Aorta (tissue), 5 donors: ENCODE measurements at regions not wholly inside any gene's neighbourhood (a gene's known extent, or its start where the extent isn't known, plus 50 kb on each side); places are given as distances from the start of the nearest gene placed in this dataset.

ENCODE experiments used
- ATAC-seq: fragments of 200-7000 bp; cut with Tn5 transposase; one replicate; pipeline ENCODE4 v1.9.1; 2022; ENCODE audit warnings: moderate library complexity; ENCODE audit not compliant: low FRiP score
- DNase-seq, 2 donors: peaks; one replicate each; pipeline ENCODE4 v3.0.0-alpha.2; 2020
- H3K27ac ChIP-seq, 2 donors: one replicate each; pipeline ENCODE4 v1.5.1; 2013; ENCODE audit warnings: low read length in 2 of 2, mild to moderate bottlenecking in 2 of 2, moderate library complexity in 2 of 2, control low read depth in 1 of 2, inconsistent platforms in 1 of 2, low read depth in 1 of 2
- H3K27me3 ChIP-seq, 2 donors: one replicate each; pipeline ENCODE4 v1.6.1; 2013; ENCODE audit warnings: control low read depth in 1 of 2, low read length in 1 of 2, mild to moderate bottlenecking in 1 of 2, moderate library complexity in 1 of 2; ENCODE audit not compliant: insufficient read depth in 2 of 2, control insufficient read depth in 1 of 2
- H3K36me3 ChIP-seq, 2 donors: one replicate each; pipeline ENCODE4 v1.6.1; 2013; ENCODE audit warnings: control low read depth in 1 of 2, low read length in 1 of 2, mild to moderate bottlenecking in 1 of 2; ENCODE audit not compliant: insufficient read depth in 2 of 2, control insufficient read depth in 1 of 2
- H3K4me1 ChIP-seq, 2 donors: one replicate each; pipeline ENCODE4 v1.6.1; 2013; ENCODE audit warnings: low read length in 2 of 2, control low read depth in 1 of 2, mild to moderate bottlenecking in 1 of 2, moderate library complexity in 1 of 2; ENCODE audit not compliant: insufficient read depth in 2 of 2, control insufficient read depth in 1 of 2
- H3K4me3 ChIP-seq, 2 donors: one replicate each; pipeline ENCODE4 v1.5.1; 2013; ENCODE audit warnings: low read length in 2 of 2, control low read depth in 1 of 2, mild to moderate bottlenecking in 1 of 2
- H3K9me3 ChIP-seq: one replicate; pipeline ENCODE4 v1.6.1; 2013; ENCODE audit warnings: mild to moderate bottlenecking, low read length; ENCODE audit not compliant: control insufficient read depth
- WGBS, 2 donors: extraction: QIAGEN DNeasy Blood & Tissue Kit; methylation state at CpG; one replicate each; pipeline ENCODE4 v1.1.7; 2013; 5-methylcytosine and 5-hydroxymethylcytosine counted together
- intact Hi-C, 2 donors: fragments of 100-400 bp; cut with DNase I; formaldehyde crosslinking; loops; one replicate each; pipeline versions ENCODE4 v1.14.2 to v1.15.0; 2022
- donor health status: healthy with polysubstance abuse.
- donor health status: Bipolar disorder and iron deficiency.
- donor health status: DM: no; HTN: no; CAD: no.
- donor health status: DM: no; HTN: no; CAD: no.
- donor health status: DM: yes; HTN: yes; CAD: no.

DNA sequence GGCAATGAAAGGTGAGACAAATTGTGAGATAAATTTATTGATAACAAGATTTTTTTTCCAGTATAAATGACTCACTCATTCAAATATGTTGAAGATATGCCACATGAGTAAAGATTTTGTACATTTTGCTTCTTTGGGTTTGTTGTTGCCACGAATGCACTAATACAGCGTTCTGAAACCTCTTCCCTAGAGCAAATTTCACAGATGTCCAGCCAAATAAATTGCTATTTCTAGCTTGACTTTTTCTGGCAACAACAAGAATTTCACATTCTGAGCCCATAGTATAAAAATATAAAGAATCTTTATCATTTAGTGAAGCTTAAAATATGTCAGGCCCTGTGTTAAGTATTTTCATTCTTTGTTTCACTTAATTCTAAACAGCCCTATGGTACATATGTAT is 114.5 kb upstream of the COL24A1 start:
- no peak for DNase-seq
- H3K27ac ChIP-seq, result no peak overlapping the region
- H3K9me3 ChIP-seq, result no peaks in the 10 kb centered on the region
- no peak overlapping the region for H3K4me3 ChIP-seq
- H3K36me3 ChIP-seq, result no peaks in the 10 kb centered on the region
- WGBS, 2 donors, result 28 to 63% methylated on average over 2 of the region's 2 CpGs
- intact Hi-C loops, result no loop called here
- ATAC-seq, result no peak
- H3K4me1 ChIP-seq, result no peaks in the 10 kb centered on the region
- H3K27me3 ChIP-seq, result no peaks in the 10 kb centered on the region

DNA sequence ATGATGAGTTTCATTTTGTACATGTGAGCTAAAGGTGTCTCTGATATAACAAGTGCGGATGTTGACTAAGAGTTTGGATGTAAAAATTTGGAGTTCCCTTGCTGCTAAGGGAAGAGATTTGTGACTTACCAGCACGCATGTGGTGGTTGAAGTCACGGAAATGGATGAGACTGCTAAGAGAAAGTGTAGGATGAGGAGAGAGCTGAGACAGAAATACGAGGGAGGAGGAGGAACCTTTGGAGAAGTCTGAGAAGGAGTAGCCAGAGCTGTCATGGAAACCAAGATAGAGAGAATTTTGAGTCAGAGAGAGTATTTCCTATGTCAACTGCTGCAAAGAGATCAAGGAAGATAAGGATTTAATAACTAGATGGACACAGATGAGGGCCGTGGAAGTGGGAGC is 106.5 kb upstream of the COL24A1 start:
- Histone ChIP-seq H3K27me3 (no peaks in the 10 kb centered on the region), H3K36me3 (no peaks in the 10 kb centered on the region), H3K9me3 (no peaks in the 10 kb centered on the region), H3K27ac (no peak overlapping the region), H3K4me1 (no peaks in the 10 kb centered on the region), H3K4me3 (no peak overlapping the region)
- WGBS, 2 donors, result 84 to 85% methylated on average over 5 of the region's 5 CpGs
- ATAC-seq, result no peak
- DNase-seq, result no peak
- intact Hi-C loops, result no loop called here

DNA sequence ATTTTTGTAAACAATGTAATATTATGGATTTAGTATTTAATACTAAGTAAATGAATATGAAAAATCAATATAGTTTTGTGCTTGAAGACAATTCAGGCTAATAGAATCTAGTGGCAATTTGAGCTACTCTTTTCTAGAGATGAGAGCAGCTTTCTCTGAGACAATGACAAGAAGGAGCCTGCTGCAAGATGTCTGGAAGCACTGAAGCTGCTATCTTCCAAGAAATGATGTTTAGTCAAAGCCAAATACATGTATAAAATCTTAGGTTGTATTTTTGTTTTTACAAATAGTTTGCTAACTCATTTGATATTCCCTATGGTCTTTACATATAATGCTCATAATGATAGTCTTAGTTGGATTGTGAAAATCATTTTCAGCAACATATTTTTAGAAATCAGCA is 103.9 kb upstream of the COL24A1 start:
- ATAC-seq, result no peak
- Histone ChIP-seq H3K36me3 (no peaks in the 10 kb centered on the region), H3K4me3 (no peak overlapping the region), H3K27ac (no peak overlapping the region), H3K27me3 (no peaks in the 10 kb centered on the region), H3K4me1 (no peaks in the 10 kb centered on the region), H3K9me3 (no peaks in the 10 kb centered on the region)
- DNase-seq, result no peak
- intact Hi-C loops, result no loop called here

DNA sequence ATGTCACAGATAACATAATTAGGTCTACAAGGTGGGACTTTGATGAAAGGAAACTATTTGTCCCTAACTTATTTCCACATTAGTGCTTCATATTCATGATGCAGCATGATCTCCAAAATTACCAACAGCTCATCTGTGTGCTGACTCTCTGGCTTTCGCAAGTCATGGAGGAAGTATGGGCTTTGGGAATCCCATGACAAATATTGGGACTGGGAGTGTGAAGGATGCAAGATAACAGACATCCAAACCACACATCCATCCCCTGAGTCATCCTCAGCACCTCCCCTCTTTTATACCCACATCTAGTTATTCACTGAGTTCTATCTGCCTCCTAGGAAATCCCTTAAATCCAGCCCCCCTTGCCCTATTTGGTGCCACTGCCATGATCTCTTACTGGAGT is 102.8 kb upstream of the COL24A1 start:
- no peak for ATAC-seq
- Histone ChIP-seq H3K27ac (no peak overlapping the region), H3K4me3 (no peak overlapping the region), H3K36me3 (no peaks in the 10 kb centered on the region), H3K9me3 (no peaks in the 10 kb centered on the region), H3K27me3 (no peaks in the 10 kb centered on the region), H3K4me1 (no peaks in the 10 kb centered on the region)
- DNase-seq, result no peak
- intact Hi-C loops, result no loop called here
- 87 to 95% methylated on average over 1 of the region's 1 CpG for WGBS, 2 donors

DNA sequence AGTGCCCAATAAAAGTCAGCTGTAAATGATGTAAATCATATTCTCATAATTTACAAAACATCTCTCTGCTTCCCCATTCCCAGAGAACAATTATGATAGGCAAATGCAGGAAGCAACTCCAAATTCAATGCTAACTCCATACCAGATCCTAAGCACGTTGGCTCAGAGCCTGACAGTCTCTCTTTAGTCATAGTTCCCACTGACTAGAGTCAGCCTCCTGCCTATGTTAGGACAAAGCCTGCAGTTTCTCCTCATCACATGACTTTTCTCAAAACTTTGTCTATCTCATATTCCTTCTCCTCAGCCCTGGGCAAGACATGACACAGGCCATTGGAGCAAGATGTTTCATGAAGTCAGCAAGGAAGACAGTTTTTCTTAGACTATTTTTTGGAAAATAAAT is 101.5 kb upstream of the COL24A1 start:
- no peak overlapping the region for H3K27ac ChIP-seq
- DNase-seq, result no peak
- no peaks in the 10 kb centered on the region for H3K27me3 ChIP-seq
- intact Hi-C loops, result no loop called here
- ATAC-seq, result no peak
- 17 to 30% methylated on average over 1 of the region's 1 CpG for WGBS, 2 donors
- no peaks in the 10 kb centered on the region for H3K4me1 ChIP-seq
- no peaks in the 10 kb centered on the region for H3K9me3 ChIP-seq
- no peaks in the 10 kb centered on the region for H3K36me3 ChIP-seq
- no peak overlapping the region for H3K4me3 ChIP-seq

DNA sequence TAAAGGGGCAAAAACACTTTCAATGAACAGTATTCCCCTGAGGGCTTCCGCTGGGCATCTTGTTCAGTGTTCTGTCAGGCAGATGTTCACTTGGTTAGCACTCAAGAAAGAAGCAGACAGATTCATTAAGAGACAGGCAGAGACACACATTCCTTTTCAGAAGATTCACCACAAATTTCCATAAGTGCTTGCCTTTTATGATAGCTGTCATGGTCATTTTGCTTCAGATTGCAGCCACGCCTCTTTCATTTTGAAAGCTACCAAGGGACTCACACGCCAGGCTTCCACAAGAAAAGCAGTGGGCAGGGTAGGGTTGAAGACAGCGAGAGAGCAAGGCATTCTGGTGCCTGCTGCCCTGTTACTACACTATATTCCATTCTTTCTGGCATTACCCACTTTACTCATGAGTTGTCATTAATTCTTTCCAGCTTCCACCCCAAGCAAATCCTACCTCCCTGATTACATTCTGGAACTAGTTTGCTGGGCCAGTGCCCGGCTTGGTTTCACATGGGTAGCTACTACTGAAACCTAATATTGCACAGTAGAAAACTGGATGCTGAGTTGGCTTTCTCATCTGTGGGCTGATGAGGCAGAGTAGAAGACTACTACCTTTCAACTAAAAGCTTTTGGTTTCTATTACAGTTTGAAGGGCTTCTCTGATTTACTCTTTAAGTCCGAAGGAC is 91.2 kb upstream of the COL24A1 start:
- H3K36me3 ChIP-seq, result no peaks in the 10 kb centered on the region
- H3K4me1 ChIP-seq, result no peaks in the 10 kb centered on the region
- no peaks in the 10 kb centered on the region for H3K27me3 ChIP-seq
- no peak for ATAC-seq
- intact Hi-C loops, result no loop called here
- H3K9me3 ChIP-seq, result peaks cover 2% of the 10 kb centered on the region
- no peak overlapping the region for H3K4me3 ChIP-seq
- 82 to 83% methylated on average over 6 of the region's 6 CpGs for WGBS, 2 donors
- no peak for DNase-seq
- no peak overlapping the region for H3K27ac ChIP-seq

DNA sequence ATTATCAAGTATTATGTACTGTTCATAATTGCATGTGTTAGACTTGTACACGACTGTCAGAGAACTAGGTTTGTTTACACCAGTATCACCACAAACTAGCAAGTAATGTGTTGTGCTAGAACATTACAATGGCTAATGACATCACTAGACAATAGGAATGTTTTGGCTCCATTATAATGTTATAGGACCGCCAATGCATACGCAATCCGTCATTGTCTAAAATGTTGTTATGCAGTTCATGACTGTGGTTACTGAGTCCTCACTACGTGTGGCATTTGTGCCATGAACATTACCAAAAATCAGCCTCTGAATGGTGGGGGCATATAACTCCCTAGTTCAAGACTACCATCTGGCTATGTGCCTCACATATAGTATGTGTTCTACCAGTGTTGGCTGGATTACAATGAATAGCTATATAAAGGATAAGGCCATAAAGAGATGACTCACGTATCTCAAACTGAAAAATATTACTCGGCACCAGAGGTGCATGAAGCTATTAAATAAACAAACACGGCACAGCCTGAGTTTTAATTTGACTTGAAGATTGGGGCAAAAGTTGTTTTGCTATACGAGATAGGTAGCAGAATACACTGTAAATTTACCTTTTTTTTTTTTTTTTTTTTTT is 89.1 kb upstream of the COL24A1 start:
- intact Hi-C loops, result no loop called here
- ATAC-seq, result no peak
- Histone ChIP-seq H3K27me3 (no peaks in the 10 kb centered on the region), H3K4me3 (no peak overlapping the region), H3K4me1 (no peaks in the 10 kb centered on the region), H3K27ac (no peak overlapping the region), H3K9me3 (peaks cover 2% of the 10 kb centered on the region), H3K36me3 (no peaks in the 10 kb centered on the region)
- no peak for DNase-seq
- 88 to 89% methylated on average over 9 of the region's 9 CpGs for WGBS, 2 donors

DNA sequence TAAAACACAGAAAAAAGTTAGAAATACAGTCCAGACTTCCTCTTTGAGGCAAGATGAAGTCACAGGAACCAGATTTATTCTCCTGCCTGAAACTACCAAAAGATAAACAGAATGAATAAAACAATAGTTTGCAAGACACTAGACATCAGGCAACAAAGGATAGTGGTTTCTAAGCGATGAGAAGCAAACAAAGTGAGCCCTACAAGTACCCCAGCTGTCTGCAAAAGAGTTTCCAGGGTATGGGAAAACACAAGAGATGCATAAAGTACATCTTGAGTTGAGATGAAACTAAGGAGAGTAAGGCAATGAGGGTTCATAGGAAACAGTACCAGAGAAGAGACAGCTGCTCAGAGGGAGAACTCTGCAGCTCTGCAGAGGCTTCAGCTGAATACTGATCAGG is 83.3 kb upstream of the COL24A1 start:
- H3K27ac ChIP-seq, result no peak overlapping the region
- 72 to 78% methylated on average over 1 of the region's 1 CpG for WGBS, 2 donors
- no peaks in the 10 kb centered on the region for H3K27me3 ChIP-seq
- intact Hi-C loops, result no loop called here
- no peaks in the 10 kb centered on the region for H3K4me1 ChIP-seq
- no peak overlapping the region for H3K4me3 ChIP-seq
- ATAC-seq, result no peak
- DNase-seq, result no peak
- H3K36me3 ChIP-seq, result no peaks in the 10 kb centered on the region
- peaks cover 3% of the 10 kb centered on the region for H3K9me3 ChIP-seq

DNA sequence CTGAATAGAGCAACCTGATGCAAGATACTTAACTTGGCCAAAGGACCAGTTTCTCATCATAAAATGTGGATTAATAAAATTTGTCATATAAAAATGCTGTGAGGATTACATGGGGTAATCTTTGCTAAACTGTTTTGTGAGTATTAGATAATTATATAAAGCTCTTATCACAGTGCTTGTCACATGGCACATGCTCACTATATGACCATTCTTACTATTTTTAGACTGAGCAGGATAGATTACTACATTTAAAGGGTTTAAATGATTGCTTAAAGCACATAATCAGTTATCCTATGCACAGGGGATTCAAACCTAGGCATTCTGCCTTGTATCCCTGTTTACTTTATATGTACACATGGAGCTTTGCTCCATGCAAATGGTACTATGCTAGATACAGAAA is 82.9 kb upstream of the COL24A1 start:
- intact Hi-C loops, result no loop called here
- ATAC-seq (no peak), DNase-seq (no peak)
- no peaks in the 10 kb centered on the region for H3K4me1 ChIP-seq
- H3K4me3 ChIP-seq, result no peak overlapping the region
- no peaks in the 10 kb centered on the region for H3K36me3 ChIP-seq
- peaks cover 3% of the 10 kb centered on the region for H3K9me3 ChIP-seq
- no peaks in the 10 kb centered on the region for H3K27me3 ChIP-seq
- H3K27ac ChIP-seq, result no peak overlapping the region
